ENCODE measurements at regions not wholly inside any gene's neighbourhood (a gene's known extent, or its start where the extent isn't known, plus 50 kb on each side); places are given as distances from the start of the nearest gene placed in this dataset.

DNA sequence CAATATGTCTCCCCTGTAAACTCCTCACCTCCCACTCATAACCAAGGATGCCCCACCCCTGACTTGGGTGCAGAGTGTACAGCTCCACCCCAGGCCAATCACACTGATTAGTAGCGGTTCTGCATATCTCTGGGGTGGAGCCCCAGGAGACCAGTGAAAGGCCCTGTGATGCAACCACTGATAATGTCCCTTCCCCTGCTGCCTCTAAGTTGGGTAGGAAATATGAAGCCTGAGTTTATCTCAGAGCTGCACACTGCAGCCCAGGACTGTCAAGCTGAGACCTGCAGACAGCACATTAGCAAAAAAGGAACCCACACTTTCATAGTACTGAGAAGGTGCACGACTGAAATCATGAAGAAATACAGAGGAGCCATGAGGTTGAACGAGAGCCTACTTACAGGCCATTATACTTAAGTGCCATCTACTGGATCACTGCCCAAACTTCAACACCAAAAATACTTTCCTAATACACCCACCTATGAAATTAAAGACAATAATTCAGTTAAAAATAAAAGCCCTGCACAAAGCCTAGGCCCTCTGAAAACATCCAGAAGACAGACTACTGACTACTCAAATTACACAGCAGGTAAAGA is 455.4 kb upstream of the LRRTM4 start:
- no peak for DNase-seq
- no peak for ATAC-seq
- intact Hi-C loops (cut with micrococcal nuclease) = no loop called here

DNA sequence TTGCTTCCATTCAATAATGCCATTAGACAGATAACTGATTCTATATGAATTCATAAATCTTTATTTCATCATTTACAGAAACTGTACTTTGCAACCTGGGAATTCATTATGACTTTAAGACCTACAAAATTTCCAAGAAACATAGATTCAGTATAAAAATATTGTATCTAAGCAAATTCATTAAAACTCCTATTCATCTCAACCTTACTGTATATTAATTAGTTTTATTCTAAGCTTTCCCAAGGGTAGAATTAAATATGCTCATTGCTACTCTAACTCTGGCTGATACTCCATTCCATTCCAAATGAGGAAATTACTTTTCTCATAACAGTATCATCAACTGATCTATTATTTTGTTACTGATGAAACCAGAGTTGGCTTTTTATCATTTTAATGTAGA is 473.0 kb upstream of the LRRTM4 start:
- DNase-seq (no peak), ATAC-seq (no peak)
- intact Hi-C loops (cut with micrococcal nuclease) = no loop called here

DNA sequence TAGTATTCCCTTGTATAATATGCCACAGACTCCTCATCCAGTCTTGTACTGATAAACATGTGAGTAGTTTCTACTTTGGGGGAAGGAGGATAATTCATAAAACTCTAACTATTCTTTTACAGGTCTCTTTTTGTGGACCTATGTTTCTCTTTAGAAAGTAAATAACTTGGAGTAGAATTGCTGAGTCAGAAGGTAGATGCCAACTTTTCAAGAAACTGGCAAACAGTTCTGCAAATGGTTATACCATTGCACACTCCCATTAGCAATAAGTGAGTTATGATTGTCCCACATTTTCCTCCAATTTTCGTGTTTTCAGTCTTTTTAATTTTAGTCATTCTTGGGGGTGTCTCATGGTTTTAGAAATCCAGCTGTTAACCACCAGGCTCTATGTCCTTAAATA is 477.2 kb upstream of the LRRTM4 start:
- no peak for DNase-seq
- intact Hi-C loops (cut with micrococcal nuclease) = no loop called here
- ATAC-seq = no peak

DNA sequence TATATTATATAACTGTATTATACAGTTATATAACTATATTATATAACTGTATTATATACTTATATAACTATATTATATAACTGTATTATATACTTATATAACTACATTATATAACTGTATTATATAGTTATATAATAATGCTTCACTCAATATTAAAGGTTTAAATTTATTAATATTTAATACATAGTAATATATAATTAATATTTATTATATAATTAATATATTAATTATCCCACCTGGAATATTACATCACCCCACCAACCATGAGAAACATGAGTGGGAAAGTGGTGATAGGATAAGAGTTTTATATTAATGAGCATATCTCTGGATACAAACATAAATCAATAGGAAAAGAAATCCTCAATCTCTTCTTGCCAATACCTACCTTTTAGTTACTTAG is 487.1 kb upstream of the LRRTM4 start:
- intact Hi-C loops (cut with micrococcal nuclease) = no loop called here
- DNase-seq = no peak
- no peak for ATAC-seq

DNA sequence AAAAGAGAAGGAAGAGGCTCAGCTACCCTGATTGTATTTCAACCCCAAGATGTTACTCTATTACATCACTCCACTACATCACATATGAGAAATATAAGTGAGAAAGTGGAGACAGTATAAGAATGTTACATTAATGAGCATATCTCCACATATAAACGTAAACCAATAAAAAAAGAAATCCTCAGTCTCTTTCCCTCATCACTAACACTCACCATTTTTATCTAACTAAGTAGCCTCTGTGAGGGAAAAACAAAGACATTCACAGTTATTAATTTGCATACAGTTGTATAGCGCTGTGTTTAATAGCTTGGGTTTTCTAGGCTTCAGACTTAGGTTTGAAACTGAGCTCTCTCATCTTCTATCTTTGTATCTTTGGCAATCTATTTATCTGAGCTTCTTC is 489.1 kb upstream of the LRRTM4 start:
- ATAC-seq (no peak), DNase-seq (no peak)
- intact Hi-C loops (cut with micrococcal nuclease) = no loop called here

DNA sequence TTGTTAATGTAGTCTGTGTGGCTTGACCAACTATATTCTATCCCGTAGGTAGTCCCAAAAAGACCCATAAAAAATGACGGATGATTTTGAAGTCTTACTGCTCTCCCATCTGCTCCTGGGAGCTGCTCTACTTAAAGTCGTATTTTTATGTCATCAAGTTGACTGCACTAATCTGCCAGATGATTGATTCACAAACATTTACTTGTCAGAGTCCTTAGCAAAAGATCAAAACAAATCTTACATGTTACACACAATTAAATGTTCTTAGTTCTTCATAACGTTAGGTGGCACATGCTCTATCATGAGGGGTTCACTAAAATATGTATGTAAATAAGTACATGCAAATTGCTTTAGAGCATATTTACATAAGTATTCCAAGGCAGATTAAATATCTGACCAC is 498.3 kb upstream of the LRRTM4 start:
- ATAC-seq (no peak), DNase-seq (no peak)
- intact Hi-C loops (cut with micrococcal nuclease) = no loop called here

DNA sequence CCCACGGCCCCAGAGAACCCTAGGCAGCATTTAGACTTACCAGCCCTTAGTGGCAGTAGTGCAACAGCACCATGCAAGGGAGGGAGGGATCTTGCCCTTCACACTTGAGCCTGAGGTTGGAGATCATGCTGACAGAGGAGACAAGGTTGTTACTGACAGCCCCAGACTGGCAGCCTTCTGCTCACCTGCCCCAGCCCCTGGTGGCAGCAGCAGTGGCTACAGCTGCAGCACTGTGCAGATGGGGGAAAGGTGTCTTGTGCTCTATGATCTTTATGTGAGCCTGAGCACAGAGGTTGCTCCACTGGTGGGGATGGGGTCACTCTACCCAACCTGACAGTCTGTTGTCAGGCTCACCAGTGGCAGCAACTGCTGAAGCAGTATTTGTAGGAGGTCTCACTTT is 501.2 kb upstream of the LRRTM4 start:
- intact Hi-C loops (cut with micrococcal nuclease) = no loop called here
- DNase-seq (no peak), ATAC-seq (no peak)

DNA sequence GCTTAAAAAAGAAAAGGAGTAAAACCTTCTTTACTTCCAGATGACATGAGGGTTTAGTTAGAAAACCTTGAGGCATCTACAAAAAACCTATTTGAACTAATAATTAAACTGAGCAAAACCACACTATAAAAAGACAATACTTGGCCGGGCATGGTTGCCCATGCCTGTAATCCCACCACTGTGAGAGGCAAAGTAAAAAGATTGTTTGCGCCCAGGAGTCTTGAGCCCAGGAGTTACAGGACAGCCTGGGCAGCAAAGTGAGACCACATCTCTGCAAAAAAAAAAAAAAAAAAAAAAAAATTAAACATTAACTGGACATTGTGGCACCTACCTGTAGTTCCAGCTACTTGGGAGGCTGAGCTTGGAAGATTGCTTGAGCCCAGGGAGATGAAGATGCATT is 502.8 kb upstream of the LRRTM4 start:
- no peak for ATAC-seq
- intact Hi-C loops (cut with micrococcal nuclease) = no loop called here
- no peak for DNase-seq

DNA sequence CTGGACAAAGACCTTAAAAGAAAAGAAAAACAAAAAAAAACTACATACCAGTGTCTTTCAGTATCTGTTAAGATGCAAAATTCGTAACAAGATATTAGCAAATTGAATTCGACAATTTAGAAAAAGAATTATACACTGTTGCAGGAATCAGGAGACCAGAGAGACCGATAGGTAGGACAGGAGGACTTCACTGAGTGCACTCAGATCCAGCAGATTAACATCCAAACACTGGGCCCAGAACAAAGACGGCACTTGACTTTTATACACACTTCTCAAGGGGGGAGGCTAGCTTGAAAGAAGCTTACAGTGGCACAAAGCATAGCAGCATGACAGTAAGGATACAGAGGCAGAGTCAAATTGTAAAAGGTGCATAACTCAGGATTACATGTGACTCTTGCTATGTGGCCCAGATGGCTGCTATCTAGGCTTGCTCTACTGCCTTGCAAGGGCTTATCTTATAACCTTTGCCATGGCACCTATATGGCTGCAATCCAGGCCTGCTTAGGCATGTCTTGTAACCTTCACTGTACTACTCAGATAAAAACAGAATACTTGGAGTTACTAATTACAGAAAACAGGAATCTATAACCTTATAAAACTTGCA is 507.3 kb upstream of the LRRTM4 start:
- DNase-seq (no peak), ATAC-seq (no peak)
- intact Hi-C loops (cut with micrococcal nuclease) = no loop called here

DNA sequence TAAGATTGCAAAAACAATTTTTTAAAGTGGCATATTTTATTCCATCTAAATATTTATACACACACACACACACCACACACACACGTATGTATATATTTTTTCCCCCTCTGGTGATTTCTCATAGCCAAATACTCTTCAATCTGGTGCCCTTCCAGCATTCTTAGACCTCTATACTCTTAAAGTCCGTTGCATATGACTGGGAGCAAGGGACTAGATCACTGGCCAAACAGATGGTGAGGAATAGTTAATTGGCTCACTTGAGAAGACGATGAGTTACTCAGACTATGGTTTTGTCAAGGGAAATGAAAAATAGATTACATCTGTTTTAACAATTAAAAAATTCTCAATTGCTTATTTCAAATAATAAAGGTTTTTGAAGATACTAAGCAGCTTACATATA is 512.5 kb upstream of the LRRTM4 start:
- no peak for ATAC-seq
- intact Hi-C loops (cut with micrococcal nuclease) = no loop called here

DNA sequence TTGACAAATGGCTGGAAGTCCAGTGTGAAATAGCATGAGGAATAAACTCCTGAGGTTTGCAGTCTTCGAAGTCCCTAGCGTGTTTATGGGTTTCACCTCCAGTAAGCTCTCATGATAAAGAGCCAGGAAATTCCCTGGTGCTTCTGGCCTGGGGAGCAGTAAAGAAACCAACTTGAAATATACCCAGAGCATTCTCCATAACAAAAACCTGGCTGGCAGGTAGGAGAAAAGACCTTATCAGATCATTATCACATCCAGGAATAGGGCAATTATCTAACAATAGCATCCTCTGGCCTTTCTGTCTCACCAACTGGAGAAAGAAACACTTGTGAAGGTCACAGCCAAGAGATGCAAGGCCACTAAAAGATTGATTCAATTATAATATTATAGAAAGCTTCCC is 513.6 kb upstream of the LRRTM4 start:
- intact Hi-C loops (cut with micrococcal nuclease) = no loop called here
- DNase-seq (no peak), ATAC-seq (no peak)

More for the DNA sequence above, 512.5 kb upstream of the LRRTM4 start:
- DNase-seq = no peak

DNA sequence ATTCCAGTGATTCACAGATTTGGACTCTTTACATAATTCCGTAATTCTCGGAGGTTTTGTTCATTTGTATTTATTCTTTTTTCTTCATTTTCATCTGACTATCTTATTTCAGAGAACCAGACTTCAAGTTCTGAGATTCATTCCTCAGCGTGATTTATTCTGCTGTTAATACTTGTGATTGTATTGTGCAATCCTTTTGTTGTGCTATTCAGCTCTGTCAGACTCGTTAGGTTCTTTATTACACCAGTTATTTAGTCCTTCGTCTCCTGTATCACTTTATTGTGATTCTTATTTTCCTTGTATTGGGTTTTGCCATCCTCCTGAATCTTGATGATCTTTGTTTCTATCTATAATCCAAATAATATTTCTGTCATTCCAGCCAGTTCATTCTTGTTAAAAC is 529.3 kb upstream of the LRRTM4 start:
- intact Hi-C loops (cut with micrococcal nuclease) = no loop called here
- DNase-seq = no peak
- no peak for ATAC-seq

DNA sequence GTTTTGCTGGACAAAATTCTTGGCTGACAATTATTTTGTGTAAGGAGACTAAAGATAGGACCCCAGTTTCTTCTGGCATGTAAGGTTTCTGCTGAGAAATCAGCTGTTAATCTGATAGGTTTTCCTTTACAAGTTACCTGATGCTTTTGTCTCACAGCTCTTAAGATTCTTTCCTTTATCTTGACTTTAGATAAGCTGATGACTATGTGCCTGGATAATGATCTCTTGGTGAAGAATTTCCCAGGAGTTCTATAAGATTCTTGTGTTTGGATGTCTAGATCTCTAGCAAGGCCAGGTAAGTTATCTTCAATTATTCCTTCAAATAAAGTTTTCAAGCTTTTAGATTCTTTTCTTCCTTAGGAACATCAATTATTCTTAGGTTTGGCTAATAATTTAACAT is 534.8 kb upstream of the LRRTM4 start:
- no peak for ATAC-seq

DNA sequence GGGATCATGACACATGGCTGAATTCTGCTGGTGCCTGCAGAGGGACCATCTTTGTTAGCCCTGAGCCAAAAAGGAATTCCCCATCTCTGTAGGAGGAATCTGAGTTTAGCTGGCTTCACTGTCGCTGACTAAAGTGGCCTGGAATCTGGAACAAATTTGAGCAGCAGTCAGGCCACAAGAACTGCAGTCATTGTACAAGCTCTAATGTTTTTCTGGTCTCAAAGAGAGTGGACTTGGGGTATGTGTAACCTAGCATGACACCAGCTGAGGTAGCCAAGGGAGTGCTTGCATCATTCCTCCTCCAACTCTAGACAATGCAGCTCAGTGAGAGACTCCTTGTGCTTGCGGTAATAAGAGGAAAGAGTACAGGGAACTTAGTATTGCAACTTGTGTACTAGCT is 539.1 kb upstream of the LRRTM4 start:
- intact Hi-C loops (cut with micrococcal nuclease) = no loop called here
- DNase-seq (no peak), ATAC-seq (no peak)

More for the DNA sequence above, 534.8 kb upstream of the LRRTM4 start:
- DNase-seq = no peak
- intact Hi-C loops (cut with micrococcal nuclease) = no loop called here

DNA sequence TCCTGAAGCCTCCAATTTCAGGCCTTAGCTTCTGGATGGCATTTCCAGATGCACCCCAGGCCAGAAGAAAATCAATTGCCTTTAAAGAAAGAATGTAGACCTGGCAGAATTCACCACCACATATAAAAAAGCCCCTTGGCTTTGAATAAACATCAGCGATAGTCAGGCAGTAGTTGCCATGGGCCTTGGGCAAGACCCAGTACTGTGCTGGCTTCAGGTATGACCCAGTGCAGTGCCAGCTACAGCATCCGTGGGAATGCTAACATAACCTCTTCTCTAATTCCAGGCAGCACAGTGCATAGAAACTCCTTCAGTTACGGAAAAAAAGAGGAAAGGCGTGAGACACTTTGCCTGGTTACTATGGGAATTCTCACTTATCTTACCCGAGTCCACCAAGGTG is 539.6 kb upstream of the LRRTM4 start:
- DNase-seq = no peak
- ATAC-seq = no peak
- intact Hi-C loops (cut with micrococcal nuclease) = no loop called here

DNA sequence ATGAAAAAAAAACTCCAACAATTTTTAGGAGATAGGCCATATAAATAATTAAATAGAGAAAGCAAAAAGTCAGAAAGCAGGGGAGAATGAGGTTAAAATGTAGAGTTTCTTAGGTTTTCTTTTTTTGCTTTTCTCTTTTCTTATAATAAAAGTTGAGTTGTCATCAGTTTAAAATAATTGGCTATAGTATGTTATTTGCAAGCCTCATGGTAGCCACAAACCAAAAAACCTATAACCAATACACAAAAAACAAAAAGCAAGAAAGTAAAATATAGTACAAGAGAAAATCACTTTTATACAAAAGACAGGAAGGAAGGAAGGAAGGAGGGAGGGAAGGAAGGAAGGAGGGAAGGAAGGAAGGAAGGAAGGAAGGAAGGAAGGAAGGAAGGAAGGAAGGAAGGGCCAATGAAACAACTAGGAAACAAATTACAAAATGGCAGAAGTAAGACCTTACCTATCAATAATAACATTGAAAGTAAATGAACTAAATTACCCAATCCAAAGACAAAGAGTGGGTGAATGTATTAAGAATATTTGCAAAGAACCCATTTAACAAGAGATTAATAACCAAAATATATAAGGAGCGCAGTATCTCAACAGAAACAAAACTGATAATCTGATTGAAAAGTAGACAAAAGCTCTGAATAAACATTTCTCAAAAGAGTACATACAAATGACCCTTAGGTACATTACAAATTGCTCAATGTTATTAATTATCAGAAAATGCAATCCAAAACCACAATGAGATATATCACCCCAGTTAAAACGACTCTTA is 541.3 kb upstream of the LRRTM4 start:
- intact Hi-C loops (cut with micrococcal nuclease) = no loop called here
- ATAC-seq (no peak), DNase-seq (no peak)

DNA sequence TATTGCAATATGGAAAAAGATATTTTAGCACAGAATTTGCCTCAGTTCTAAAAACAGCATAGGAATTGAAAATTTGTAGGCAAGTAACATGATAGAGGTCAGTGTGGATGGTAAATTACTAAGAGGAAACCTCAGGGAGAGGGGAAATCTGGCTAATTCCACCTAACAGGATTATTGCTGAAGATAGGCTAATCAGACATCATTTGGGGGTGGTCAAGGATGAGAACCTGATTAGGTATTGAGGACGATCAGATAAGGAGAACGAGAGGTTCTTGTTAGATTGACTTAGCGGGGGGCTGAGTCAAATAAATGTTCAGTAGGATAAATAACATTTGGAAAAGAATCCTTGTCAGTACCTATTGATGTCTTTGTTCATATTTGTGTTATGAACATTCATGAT is 543.2 kb upstream of the LRRTM4 start:
- ATAC-seq (no peak), DNase-seq (no peak)
- intact Hi-C loops (cut with micrococcal nuclease) = no loop called here

DNA sequence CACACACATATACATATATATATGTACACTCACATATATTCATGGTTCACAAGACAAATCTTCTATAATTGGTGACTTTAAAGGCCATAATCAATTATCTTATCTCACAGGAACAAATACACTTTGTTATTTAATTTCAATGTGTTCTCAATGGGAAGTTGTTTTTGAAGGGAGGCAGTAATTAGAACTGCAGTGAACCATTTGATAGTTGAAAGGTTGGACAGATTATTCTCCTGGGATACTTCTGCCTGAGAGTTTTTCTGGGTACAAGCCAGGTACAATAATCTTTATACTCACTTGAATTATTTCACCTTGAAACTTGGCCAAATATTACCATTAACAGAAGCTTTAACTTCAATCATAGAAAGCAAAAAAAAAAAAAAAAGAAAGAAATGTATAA is 546.6 kb upstream of the LRRTM4 start:
- intact Hi-C loops (cut with micrococcal nuclease) = no loop called here
- DNase-seq (no peak), ATAC-seq (no peak)

DNA sequence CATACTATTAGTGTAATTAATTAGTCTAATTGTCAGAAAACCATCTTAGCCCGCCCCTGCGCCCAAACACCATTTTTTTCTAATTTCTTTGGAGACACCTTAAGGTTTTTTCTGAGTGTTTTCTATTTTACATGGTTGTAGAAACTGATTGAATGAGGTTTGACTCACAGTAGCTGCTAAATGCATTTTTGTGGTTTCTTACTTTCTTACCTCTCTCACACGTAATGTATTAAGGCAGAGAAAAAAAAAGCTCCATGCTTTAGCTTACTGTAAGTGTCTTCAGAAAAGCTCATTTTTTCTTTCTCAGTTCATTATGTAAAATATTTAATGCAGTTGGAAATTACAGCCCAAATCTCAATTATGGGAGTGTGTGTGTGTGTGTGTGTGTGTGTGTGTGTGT is 548.5 kb upstream of the LRRTM4 start:
- intact Hi-C loops (cut with micrococcal nuclease) = no loop called here
- DNase-seq (no peak), ATAC-seq (no peak)

DNA sequence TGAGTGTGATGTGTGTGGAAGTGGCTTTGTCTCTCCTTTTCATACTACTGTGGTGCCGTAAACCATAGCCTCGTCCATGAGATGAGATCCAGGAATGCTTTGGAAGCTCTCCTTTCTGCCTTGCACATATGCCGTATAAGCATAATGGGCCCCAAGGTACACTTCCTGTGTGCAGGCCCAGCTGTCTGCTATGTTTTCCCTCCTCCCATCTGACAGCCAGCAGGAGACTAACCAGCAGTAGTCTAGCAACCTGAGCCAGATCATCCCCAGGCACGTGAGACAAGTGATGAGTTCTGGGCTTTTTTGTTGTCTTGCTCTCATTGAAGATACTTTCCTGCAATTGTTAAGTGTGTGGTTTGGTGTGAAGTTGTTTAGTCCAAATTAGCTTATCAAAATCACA is 555.5 kb upstream of the LRRTM4 start:
- intact Hi-C loops (cut with micrococcal nuclease) = no loop called here
- ATAC-seq (no peak), DNase-seq (no peak)

DNA sequence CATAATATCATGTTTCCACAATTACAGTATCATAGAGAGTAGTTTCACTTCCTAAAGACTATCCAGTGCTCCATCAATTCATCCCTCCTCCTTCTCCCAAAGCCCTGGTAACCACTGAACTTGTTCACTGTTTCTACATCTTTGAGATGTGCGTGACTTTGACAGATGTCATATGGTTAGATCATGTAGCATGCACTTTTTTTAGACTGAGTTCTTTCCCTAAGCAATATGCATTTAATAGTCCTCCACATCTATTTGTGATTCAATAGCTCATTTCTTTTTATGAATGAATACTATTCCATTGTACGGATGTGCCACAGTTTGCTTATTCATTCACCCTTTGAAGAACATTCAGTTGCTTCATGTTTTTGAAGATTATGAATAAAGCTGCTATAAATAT is 560.4 kb upstream of the LRRTM4 start:
- ATAC-seq (no peak), DNase-seq (no peak)
- intact Hi-C loops (cut with micrococcal nuclease) = no loop called here

Data from left ventricle myocardium superior (tissue), 1 donor.